ENCODE measurements at regions not wholly inside any gene's neighbourhood (a gene's known extent, or its start where the extent isn't known, plus 50 kb on each side); places are given as distances from the start of the nearest gene placed in this dataset.

- in situ Hi-C loops (cut with MboI; ENCODE audit: low pct_ligation_motif_present in 1 of 4, low pct_unique_long_range_greater_than_20kb in 1 of 4, low sequenced_read_pairs in 3 of 4) = no loop called here
- H3K27ac ChIP-seq = no peak overlapping the region
- TF ChIP-seq POLR2A (IDR thresholded peaks at IDR 0.05) (no peak), POLR2AphosphoS5 (IDR thresholded peaks at IDR 0.05) (no peak), EP300 (IDR thresholded peaks at IDR 0.05; ENCODE audit: low read depth) (no peak)
- TF ChIP-seq, protein P1, sequence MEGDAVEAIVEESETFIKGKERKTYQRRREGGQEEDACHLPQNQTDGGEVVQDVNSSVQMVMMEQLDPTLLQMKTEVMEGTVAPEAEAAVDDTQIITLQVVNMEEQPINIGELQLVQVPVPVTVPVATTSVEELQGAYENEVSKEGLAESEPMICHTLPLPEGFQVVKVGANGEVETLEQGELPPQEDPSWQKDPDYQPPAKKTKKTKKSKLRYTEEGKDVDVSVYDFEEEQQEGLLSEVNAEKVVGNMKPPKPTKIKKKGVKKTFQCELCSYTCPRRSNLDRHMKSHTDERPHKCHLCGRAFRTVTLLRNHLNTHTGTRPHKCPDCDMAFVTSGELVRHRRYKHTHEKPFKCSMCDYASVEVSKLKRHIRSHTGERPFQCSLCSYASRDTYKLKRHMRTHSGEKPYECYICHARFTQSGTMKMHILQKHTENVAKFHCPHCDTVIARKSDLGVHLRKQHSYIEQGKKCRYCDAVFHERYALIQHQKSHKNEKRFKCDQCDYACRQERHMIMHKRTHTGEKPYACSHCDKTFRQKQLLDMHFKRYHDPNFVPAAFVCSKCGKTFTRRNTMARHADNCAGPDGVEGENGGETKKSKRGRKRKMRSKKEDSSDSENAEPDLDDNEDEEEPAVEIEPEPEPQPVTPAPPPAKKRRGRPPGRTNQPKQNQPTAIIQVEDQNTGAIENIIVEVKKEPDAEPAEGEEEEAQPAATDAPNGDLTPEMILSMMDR (IDR thresholded peaks at IDR 0.05) = no peak
- no peaks in the 10 kb centered on the region for H3K36me3 ChIP-seq
- DNase-seq = no peak
- intact Hi-C loops (cut with DNase I; ENCODE audit: low total_unique reads) = no loop called here
- peak overlapping the region in 2 of 4 donors; percentile 1 to 34 for H3K4me3 ChIP-seq
- 50 to 64% methylated on average over 2 to 7 of the region's 7 CpGs for WGBS, 2 donors (ENCODE audit: low coverage in 1 of 2)
- peaks cover 0 to 7% (median 2%) of the 10 kb centered on the region in 4 donors for H3K4me1 ChIP-seq
- no peaks in the 10 kb centered on the region for H3K27me3 ChIP-seq
- no peaks in the 10 kb centered on the region for H3K9me3 ChIP-seq
These were observed 264.1 kb downstream of the PHF14 start for GRCh38 chr7:11237742-11238141.

- intact Hi-C loops (cut with DNase I; ENCODE audit: low total_unique reads) = no loop called here
These were observed 265.6 kb downstream of the PHF14 start for GRCh38 chr7:11239316-11239715.

GRCh38 chr7:11243739-11244138 lies 270.1 kb downstream of the PHF14 start:
- no peaks in the 10 kb centered on the region for H3K4me1 ChIP-seq
- intact Hi-C loops (cut with DNase I; ENCODE audit: low total_unique reads) = no loop called here
- H3K9me3 ChIP-seq = no peaks in the 10 kb centered on the region
- H3K27ac ChIP-seq = no peak overlapping the region
- 85 to 90% methylated on average over 3 of the region's 3 CpGs for WGBS, 2 donors (ENCODE audit: low coverage in 1 of 2)
- no peaks in the 10 kb centered on the region for H3K27me3 ChIP-seq
- in situ Hi-C loops (cut with MboI; ENCODE audit: low pct_ligation_motif_present in 1 of 4, low pct_unique_long_range_greater_than_20kb in 1 of 4, low sequenced_read_pairs in 3 of 4) = no loop called here
- DNase-seq = no peak
- TF ChIP-seq POLR2A (IDR thresholded peaks at IDR 0.05) (no peak), POLR2AphosphoS5 (IDR thresholded peaks at IDR 0.05) (no peak), EP300 (IDR thresholded peaks at IDR 0.05; ENCODE audit: low read depth) (no peak)
- TF ChIP-seq, protein P1 (IDR thresholded peaks at IDR 0.05) = no peak
- H3K36me3 ChIP-seq = no peaks in the 10 kb centered on the region
- H3K4me3 ChIP-seq = no peak overlapping the region

More at GRCh38 chr7:11239316-11239715, 265.6 kb downstream of the PHF14 start:
- H3K36me3 ChIP-seq = no peaks in the 10 kb centered on the region
- WGBS, 2 donors (ENCODE audit: low coverage in 1 of 2) = 94 to 100% methylated on average over 4 of the region's 4 CpGs
- no peak overlapping the region for H3K4me3 ChIP-seq
- DNase-seq = no peak
- no peak for TF ChIP-seq EP300 (IDR thresholded peaks at IDR 0.05; ENCODE audit: low read depth)
- no peak for TF ChIP-seq POLR2AphosphoS5 (IDR thresholded peaks at IDR 0.05)
- TF ChIP-seq, protein P1 (IDR thresholded peaks at IDR 0.05) = no peak
- TF ChIP-seq POLR2A (IDR thresholded peaks at IDR 0.05) = no peak
- H3K27ac ChIP-seq = no peak overlapping the region
- H3K27me3 ChIP-seq = no peaks in the 10 kb centered on the region
- H3K9me3 ChIP-seq = no peaks in the 10 kb centered on the region
- peaks cover 0 to 7% (median 1%) of the 10 kb centered on the region in 4 donors for H3K4me1 ChIP-seq
- in situ Hi-C loops (cut with MboI; ENCODE audit: low pct_ligation_motif_present in 1 of 4, low pct_unique_long_range_greater_than_20kb in 1 of 4, low sequenced_read_pairs in 3 of 4) = no loop called here

DNA sequence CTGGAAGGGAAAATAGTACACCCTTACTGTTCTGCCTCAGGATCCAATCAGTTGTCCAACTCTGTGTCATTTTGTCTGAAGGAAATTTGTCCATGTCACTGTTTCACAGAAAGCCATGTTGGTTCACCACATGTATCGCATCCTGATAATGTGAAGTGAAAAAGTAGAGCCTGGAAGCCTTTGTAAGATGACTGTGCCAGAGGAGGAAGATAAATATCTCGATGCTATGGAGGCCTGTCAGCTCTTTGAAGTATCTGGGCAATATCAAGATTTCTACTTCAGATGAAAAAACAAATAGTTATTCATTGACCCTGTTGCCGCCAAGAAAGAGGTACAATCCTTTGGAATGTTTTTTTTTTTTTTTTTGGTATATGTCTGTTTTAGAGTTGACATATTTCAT lies 270.5 kb downstream of the PHF14 start:
- in situ Hi-C loops (cut with MboI; ENCODE audit: low pct_ligation_motif_present in 1 of 4, low pct_unique_long_range_greater_than_20kb in 1 of 4, low sequenced_read_pairs in 3 of 4) = no loop called here
- intact Hi-C loops (cut with DNase I; ENCODE audit: low total_unique reads) = no loop called here
- no peaks in the 10 kb centered on the region for H3K27me3 ChIP-seq

More for the DNA sequence above, 270.5 kb downstream of the PHF14 start:
- no peaks in the 10 kb centered on the region for H3K4me1 ChIP-seq
- no peak for DNase-seq
- 57 to 74% methylated on average over 1 to 3 of the region's 3 CpGs for WGBS, 2 donors (ENCODE audit: low coverage in 1 of 2)
- TF ChIP-seq EP300 (IDR thresholded peaks at IDR 0.05; ENCODE audit: low read depth) (no peak), POLR2AphosphoS5 (IDR thresholded peaks at IDR 0.05) (no peak), POLR2A (IDR thresholded peaks at IDR 0.05) (no peak)
- TF ChIP-seq, protein P1 (IDR thresholded peaks at IDR 0.05) = no peak
- no peaks in the 10 kb centered on the region for H3K9me3 ChIP-seq
- no peak overlapping the region for H3K4me3 ChIP-seq
- H3K36me3 ChIP-seq = no peaks in the 10 kb centered on the region
- H3K27ac ChIP-seq = no peak overlapping the region
